ENCODE measurements at regions not wholly inside any gene's neighbourhood (a gene's known extent, or its start where the extent isn't known, plus 50 kb on each side); places are given as distances from the start of the nearest gene placed in this dataset.

DNA sequence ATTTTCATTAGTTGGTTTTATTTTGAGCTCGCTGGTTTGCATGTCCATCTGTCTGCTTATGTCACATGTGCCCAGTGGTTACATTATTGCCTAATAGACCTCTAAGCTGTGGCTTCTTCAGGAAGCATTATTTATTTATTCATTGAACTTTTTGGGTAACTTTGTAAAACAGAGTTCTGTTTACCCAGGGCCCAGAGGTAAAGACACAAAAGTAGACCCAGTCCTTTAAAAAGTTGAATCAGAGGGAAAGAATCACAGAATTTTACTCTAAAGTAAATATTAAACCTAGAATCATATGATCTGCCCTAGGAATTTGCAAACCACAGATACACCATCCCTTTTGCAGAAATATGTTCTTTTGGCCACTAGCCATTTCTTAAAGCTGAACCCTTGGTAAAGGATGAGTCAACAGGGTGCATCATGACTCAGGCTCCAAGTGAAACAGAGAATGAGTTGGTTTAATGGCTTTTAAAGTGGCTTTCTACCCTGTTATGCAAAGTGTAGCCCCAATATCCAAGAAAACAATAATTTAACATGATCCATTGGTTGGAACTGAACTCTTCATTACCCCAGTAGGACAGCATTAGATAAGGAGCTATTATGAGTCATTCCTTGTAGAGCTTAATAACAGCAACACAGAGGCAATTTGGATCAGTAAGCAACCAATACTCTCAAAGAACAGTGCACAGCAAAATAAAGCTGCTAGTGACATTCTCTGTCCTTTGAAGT is 236.3 kb downstream of the KCNJ2 start:
- Mint-ChIP-seq H3K4me1 (no peaks in the 10 kb centered on the region), H3K27me3 (no peaks in the 10 kb centered on the region), H3K9me3 (peaks cover 0 to 4% (median 0%) of the 10 kb centered on the region in 7 donors), H3K36me3 (no peaks in the 10 kb centered on the region), H3K27ac (no peak overlapping the region), H3K4me3 (no peak overlapping the region)
- no peak overlapping the region for H3K27ac ChIP-seq (ENCODE audit: insufficient read depth, low read length, poor library complexity, severe bottlenecking)
- no peaks in the 10 kb centered on the region for H3K4me1 ChIP-seq (ENCODE audit: control insufficient read depth, insufficient read depth, low read length, poor library complexity, severe bottlenecking)
- no peaks in the 10 kb centered on the region for H3K27me3 ChIP-seq (ENCODE audit: control insufficient read depth, insufficient read depth, low read length)
- no peaks in the 10 kb centered on the region for H3K9me3 ChIP-seq (ENCODE audit: control insufficient read depth in 2 of 2, low read length in 2 of 2)
- no peak for DNase-seq
- H3K4me3 ChIP-seq (ENCODE audit: low read depth, low read length) = no peak overlapping the region
- no peaks in the 10 kb centered on the region for H3K36me3 ChIP-seq (ENCODE audit: control insufficient read depth, insufficient read depth, low read length)
- ATAC-seq (ENCODE audit: low read depth in 2 of 2) = no peak

DNA sequence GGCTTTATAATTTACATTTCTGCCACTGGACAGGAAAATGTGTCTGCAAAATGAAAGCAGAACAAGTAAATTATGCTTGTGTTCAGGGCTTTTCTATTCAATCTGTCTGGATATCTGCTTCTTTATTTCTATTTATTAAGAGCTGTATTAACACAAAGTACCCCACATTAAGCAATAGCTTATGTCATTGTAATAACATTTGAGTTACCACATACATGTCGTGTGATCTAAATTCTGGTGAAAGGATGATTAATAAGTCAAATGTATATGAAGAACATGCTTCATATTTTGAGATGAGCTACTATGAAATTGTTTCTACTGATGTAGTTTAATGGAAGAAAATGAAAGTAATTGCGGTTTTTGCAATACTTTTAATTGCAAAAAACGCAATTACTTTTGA is 238.2 kb downstream of the KCNJ2 start:
- Mint-ChIP-seq H3K27me3 (no peaks in the 10 kb centered on the region), H3K4me3 (no peak overlapping the region), H3K36me3 (no peaks in the 10 kb centered on the region), H3K4me1 (no peaks in the 10 kb centered on the region), H3K9me3 (peaks cover 0 to 8% (median 1%) of the 10 kb centered on the region in 7 donors), H3K27ac (no peak overlapping the region)
- Histone ChIP-seq H3K4me3 (ENCODE audit: low read depth, low read length) (no peak overlapping the region), H3K36me3 (ENCODE audit: control insufficient read depth, insufficient read depth, low read length) (no peaks in the 10 kb centered on the region), H3K27ac (ENCODE audit: insufficient read depth, low read length, poor library complexity, severe bottlenecking) (no peak overlapping the region), H3K4me1 (ENCODE audit: control insufficient read depth, insufficient read depth, low read length, poor library complexity, severe bottlenecking) (no peaks in the 10 kb centered on the region), H3K27me3 (ENCODE audit: control insufficient read depth, insufficient read depth, low read length) (no peaks in the 10 kb centered on the region), H3K9me3 (ENCODE audit: control insufficient read depth in 2 of 2, low read length in 2 of 2) (no peaks in the 10 kb centered on the region)
- no peak for ATAC-seq (ENCODE audit: low read depth in 2 of 2)
- no peak for DNase-seq

DNA sequence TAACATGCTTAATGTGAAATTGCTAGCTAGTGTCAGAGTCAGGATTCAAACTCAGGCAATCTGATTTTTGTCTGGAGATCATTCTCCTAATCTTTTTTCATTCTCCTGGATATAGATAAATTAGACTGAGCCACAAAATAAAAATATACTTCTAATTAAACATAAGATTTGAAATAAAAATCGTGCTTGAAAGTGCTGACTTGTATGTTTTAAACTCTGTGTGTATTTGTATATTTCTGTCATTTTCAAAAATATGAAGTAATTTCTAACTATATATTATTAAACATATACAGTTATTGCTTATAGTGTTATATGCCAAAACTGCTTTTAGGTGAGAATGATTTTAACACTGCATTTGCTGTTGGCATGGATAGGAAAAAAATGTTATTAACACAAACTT is 239.4 kb downstream of the KCNJ2 start:
- ATAC-seq (ENCODE audit: low read depth in 2 of 2) = no peak
- Histone ChIP-seq H3K4me3 (ENCODE audit: low read depth, low read length) (no peak overlapping the region), H3K9me3 (ENCODE audit: control insufficient read depth in 2 of 2, low read length in 2 of 2) (no peaks in the 10 kb centered on the region), H3K36me3 (ENCODE audit: control insufficient read depth, insufficient read depth, low read length) (no peaks in the 10 kb centered on the region), H3K27me3 (ENCODE audit: control insufficient read depth, insufficient read depth, low read length) (no peaks in the 10 kb centered on the region), H3K4me1 (ENCODE audit: control insufficient read depth, insufficient read depth, low read length, poor library complexity, severe bottlenecking) (no peaks in the 10 kb centered on the region), H3K27ac (ENCODE audit: insufficient read depth, low read length, poor library complexity, severe bottlenecking) (no peak overlapping the region)
- Mint-ChIP-seq H3K36me3 (no peaks in the 10 kb centered on the region), H3K27ac (no peak overlapping the region), H3K27me3 (no peaks in the 10 kb centered on the region), H3K4me1 (no peaks in the 10 kb centered on the region), H3K4me3 (no peak overlapping the region), H3K9me3 (peaks cover 0 to 5% (median 1%) of the 10 kb centered on the region in 7 donors)
- DNase-seq = no peak

DNA sequence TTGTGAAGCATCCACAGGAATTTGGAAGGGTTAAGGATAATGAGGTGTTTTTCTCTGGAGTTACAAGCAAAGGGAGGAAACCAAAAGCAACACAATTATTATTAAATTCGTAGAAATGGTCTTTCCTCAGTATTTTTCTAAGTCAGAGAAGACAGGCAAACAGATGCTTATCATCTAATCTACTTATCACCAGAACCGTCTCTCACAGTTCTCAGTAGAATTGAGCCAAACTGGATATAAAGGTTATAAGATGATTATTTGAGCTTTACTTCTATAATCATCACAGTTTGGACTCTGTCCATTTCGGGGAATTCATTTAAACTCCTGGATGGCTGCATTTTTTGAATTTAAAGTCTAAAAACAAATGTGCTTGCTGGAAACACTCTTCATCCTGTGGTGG is 245.0 kb downstream of the KCNJ2 start:
- H3K9me3 Mint-ChIP-seq = peaks cover 0 to 6% (median 3%) of the 10 kb centered on the region in 7 donors
- H3K4me1 ChIP-seq (ENCODE audit: control insufficient read depth, insufficient read depth, low read length, poor library complexity, severe bottlenecking) = no peaks in the 10 kb centered on the region
- H3K27me3 ChIP-seq (ENCODE audit: control insufficient read depth, insufficient read depth, low read length) = no peaks in the 10 kb centered on the region
- H3K27me3 Mint-ChIP-seq = no peaks in the 10 kb centered on the region
- H3K27ac Mint-ChIP-seq = no peak overlapping the region
- no peaks in the 10 kb centered on the region for H3K9me3 ChIP-seq (ENCODE audit: control insufficient read depth in 2 of 2, low read length in 2 of 2)
- ATAC-seq (ENCODE audit: low read depth in 2 of 2) (no peak), DNase-seq (no peak)
- no peak overlapping the region for H3K4me3 Mint-ChIP-seq
- no peaks in the 10 kb centered on the region for H3K4me1 Mint-ChIP-seq
- H3K36me3 ChIP-seq (ENCODE audit: control insufficient read depth, insufficient read depth, low read length) = no peaks in the 10 kb centered on the region
- H3K4me3 ChIP-seq (ENCODE audit: low read depth, low read length) = no peak overlapping the region
- H3K27ac ChIP-seq (ENCODE audit: insufficient read depth, low read length, poor library complexity, severe bottlenecking) = no peak overlapping the region
- no peaks in the 10 kb centered on the region for H3K36me3 Mint-ChIP-seq

DNA sequence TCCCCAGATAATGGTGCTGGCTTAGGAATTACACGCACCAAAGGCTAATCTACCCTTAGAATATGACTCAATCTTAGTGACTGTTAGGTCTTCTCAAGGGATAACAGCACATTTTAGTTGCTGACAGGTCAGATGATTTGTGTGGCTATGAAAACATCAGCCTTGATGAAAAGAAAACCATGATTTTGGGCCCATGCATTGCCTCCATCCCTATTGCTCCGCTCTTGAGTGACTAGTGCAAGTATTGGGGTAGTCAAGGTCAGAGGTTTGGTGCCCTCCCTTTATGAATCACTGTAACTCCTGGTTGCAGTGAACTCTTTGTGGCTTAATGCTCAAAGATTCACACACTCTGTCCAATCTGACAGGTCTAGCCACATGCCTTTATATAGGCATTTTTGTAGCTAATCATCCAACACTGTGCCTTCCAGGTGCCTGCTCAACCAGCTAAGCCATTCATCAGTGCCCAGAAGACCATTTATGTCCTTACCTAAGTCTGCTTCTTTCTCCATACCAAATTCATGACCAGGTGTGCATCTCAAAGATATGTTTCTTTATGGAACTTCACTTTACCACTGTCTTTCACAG is 251.6 kb downstream of the KCNJ2 start:
- Mint-ChIP-seq H3K9me3 (peaks cover 0 to 13% (median 4%) of the 10 kb centered on the region in 7 donors), H3K27me3 (no peaks in the 10 kb centered on the region), H3K36me3 (no peaks in the 10 kb centered on the region), H3K4me1 (no peaks in the 10 kb centered on the region), H3K4me3 (no peak overlapping the region), H3K27ac (no peak overlapping the region)
- H3K27ac ChIP-seq (ENCODE audit: insufficient read depth, low read length, poor library complexity, severe bottlenecking) = no peak overlapping the region
- H3K36me3 ChIP-seq (ENCODE audit: control insufficient read depth, insufficient read depth, low read length) = no peaks in the 10 kb centered on the region
- ATAC-seq (ENCODE audit: low read depth in 2 of 2) = no peak
- DNase-seq = no peak
- H3K9me3 ChIP-seq (ENCODE audit: control insufficient read depth in 2 of 2, low read length in 2 of 2) = no peaks in the 10 kb centered on the region
- no peak overlapping the region for H3K4me3 ChIP-seq (ENCODE audit: low read depth, low read length)
- H3K4me1 ChIP-seq (ENCODE audit: control insufficient read depth, insufficient read depth, low read length, poor library complexity, severe bottlenecking) = no peaks in the 10 kb centered on the region
- H3K27me3 ChIP-seq (ENCODE audit: control insufficient read depth, insufficient read depth, low read length) = no peaks in the 10 kb centered on the region

DNA sequence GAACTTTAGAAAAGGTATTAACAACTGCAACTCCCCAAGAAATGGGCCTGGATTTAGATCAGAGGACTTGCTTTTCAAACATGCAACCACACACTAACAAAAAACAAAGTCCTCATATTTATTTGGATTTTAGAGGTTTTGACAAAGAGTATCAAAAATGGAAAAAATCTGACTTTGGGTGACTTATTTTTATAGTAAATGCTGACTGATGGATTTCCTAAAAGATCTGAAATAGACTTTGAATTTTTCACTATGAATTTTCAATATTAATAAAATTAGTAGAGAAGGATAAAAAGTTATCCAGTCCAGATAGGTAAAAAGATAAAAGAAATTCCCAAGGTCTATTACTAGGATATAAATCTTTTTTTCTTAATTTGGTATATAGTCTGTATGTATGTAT is 253.5 kb downstream of the KCNJ2 start:
- Mint-ChIP-seq H3K4me3 (no peak overlapping the region), H3K36me3 (no peaks in the 10 kb centered on the region), H3K9me3 (peaks cover 0 to 13% (median 4%) of the 10 kb centered on the region in 7 donors), H3K27me3 (no peaks in the 10 kb centered on the region), H3K27ac (no peak overlapping the region), H3K4me1 (no peaks in the 10 kb centered on the region)
- H3K4me3 ChIP-seq (ENCODE audit: low read depth, low read length) = no peak overlapping the region
- no peak overlapping the region for H3K27ac ChIP-seq (ENCODE audit: insufficient read depth, low read length, poor library complexity, severe bottlenecking)
- no peaks in the 10 kb centered on the region for H3K27me3 ChIP-seq (ENCODE audit: control insufficient read depth, insufficient read depth, low read length)
- no peak for DNase-seq
- H3K36me3 ChIP-seq (ENCODE audit: control insufficient read depth, insufficient read depth, low read length) = no peaks in the 10 kb centered on the region
- no peaks in the 10 kb centered on the region for H3K4me1 ChIP-seq (ENCODE audit: control insufficient read depth, insufficient read depth, low read length, poor library complexity, severe bottlenecking)
- no peaks in the 10 kb centered on the region for H3K9me3 ChIP-seq (ENCODE audit: control insufficient read depth in 2 of 2, low read length in 2 of 2)
- ATAC-seq (ENCODE audit: low read depth in 2 of 2) = no peak

DNA sequence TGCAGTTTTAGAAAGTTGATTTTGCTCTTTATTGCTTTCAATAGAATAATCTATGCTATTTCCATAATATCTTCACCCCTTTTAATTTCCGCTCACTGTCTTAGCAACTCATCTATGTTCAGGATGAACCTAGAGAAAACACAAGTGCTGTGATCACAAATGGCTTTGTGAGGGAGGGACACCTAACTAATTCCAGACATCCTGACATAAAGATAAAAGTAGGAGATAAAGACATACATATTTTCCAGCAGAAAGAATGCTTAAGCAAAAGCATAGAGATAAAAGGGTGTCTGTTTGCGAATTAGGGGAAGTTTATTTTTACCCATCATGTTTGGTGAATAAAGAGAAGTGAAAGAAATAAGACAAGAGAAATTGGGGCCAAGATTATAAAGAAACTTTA is 254.2 kb downstream of the KCNJ2 start:
- no peak for ATAC-seq (ENCODE audit: low read depth in 2 of 2)
- H3K36me3 ChIP-seq (ENCODE audit: control insufficient read depth, insufficient read depth, low read length) = no peaks in the 10 kb centered on the region
- DNase-seq = no peak
- H3K27me3 Mint-ChIP-seq = no peaks in the 10 kb centered on the region
- no peak overlapping the region for H3K4me3 Mint-ChIP-seq
- no peaks in the 10 kb centered on the region for H3K9me3 ChIP-seq (ENCODE audit: control insufficient read depth in 2 of 2, low read length in 2 of 2)
- no peak overlapping the region for H3K27ac ChIP-seq (ENCODE audit: insufficient read depth, low read length, poor library complexity, severe bottlenecking)
- H3K4me1 ChIP-seq (ENCODE audit: control insufficient read depth, insufficient read depth, low read length, poor library complexity, severe bottlenecking) = no peaks in the 10 kb centered on the region
- H3K4me3 ChIP-seq (ENCODE audit: low read depth, low read length) = no peak overlapping the region
- H3K27ac Mint-ChIP-seq = no peak overlapping the region
- no peaks in the 10 kb centered on the region for H3K27me3 ChIP-seq (ENCODE audit: control insufficient read depth, insufficient read depth, low read length)
- H3K9me3 Mint-ChIP-seq = peaks cover 0 to 13% (median 2%) of the 10 kb centered on the region in 7 donors
- H3K36me3 Mint-ChIP-seq = no peaks in the 10 kb centered on the region
- no peaks in the 10 kb centered on the region for H3K4me1 Mint-ChIP-seq

DNA sequence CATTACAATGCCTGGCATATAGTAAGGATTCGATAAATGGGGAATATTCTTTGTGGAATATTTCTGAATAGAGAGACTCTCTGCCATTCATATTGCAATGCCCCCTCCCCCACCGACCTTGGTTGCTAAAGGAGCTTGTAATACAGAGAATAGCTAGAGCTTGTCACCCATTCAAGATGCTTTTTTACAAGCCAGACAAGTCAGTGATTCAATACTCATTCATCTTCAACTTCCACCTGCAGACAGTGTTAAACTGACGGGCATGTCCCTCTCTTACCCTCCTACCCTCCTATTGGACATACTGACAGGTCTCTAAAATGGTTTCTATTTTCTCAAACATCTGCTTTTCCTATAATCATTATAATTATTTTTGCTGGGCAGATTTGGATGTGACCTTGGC is 257.4 kb downstream of the KCNJ2 start:
- H3K9me3 Mint-ChIP-seq = peaks cover 0 to 4% (median 2%) of the 10 kb centered on the region in 7 donors
- no peaks in the 10 kb centered on the region for H3K27me3 Mint-ChIP-seq
- ATAC-seq (ENCODE audit: low read depth in 2 of 2) (no peak), DNase-seq (no peak)
- no peaks in the 10 kb centered on the region for H3K36me3 ChIP-seq (ENCODE audit: control insufficient read depth, insufficient read depth, low read length)
- H3K4me3 ChIP-seq (ENCODE audit: low read depth, low read length) = no peak overlapping the region
- H3K4me1 Mint-ChIP-seq = no peaks in the 10 kb centered on the region
- no peak overlapping the region for H3K27ac ChIP-seq (ENCODE audit: insufficient read depth, low read length, poor library complexity, severe bottlenecking)
- H3K4me1 ChIP-seq (ENCODE audit: control insufficient read depth, insufficient read depth, low read length, poor library complexity, severe bottlenecking) = no peaks in the 10 kb centered on the region
- no peaks in the 10 kb centered on the region for H3K9me3 ChIP-seq (ENCODE audit: control insufficient read depth in 2 of 2, low read length in 2 of 2)
- H3K36me3 Mint-ChIP-seq = no peaks in the 10 kb centered on the region
- no peak overlapping the region for H3K4me3 Mint-ChIP-seq
- H3K27ac Mint-ChIP-seq = no peak overlapping the region
- no peaks in the 10 kb centered on the region for H3K27me3 ChIP-seq (ENCODE audit: control insufficient read depth, insufficient read depth, low read length)
